Mesendoderm (in vitro differentiated cells): ENCODE measurements at regions not wholly inside any gene's neighbourhood (a gene's known extent, or its start where the extent isn't known, plus 50 kb on each side); places are given as distances from the start of the nearest gene placed in this dataset.
A peak's percentile ranks its signal among the peaks of the same experiment; 100 is the strongest.

ENCODE experiments used
- DNase-seq: peaks from one replicate; pipeline ENCODE4 v3.0.0; 2013
- H2AK5ac ChIP-seq: 2 replicates; pipeline ENCODE4 v1.6.1; 2013; ENCODE audit warnings: low read length, inconsistent platforms
- H2BK120ac ChIP-seq: 2 replicates; pipeline ENCODE4 v1.6.1; 2013; ENCODE audit warnings: low read depth, mild to moderate bottlenecking, low read length, moderate library complexity, mixed read lengths
- H2BK15ac ChIP-seq: replicated peaks from 2 replicates; pipeline ENCODE4 v1.6.1; 2013; ENCODE audit warnings: low read depth, mild to moderate bottlenecking, moderate library complexity
- H2BK5ac ChIP-seq: 2 replicates; pipeline ENCODE4 v1.6.1; 2013; ENCODE audit warnings: low read length, inconsistent platforms
- H3K18ac ChIP-seq: 2 replicates; pipeline ENCODE4 v1.6.1; 2013; ENCODE audit warnings: mild to moderate bottlenecking, low read length, mixed read lengths
- H3K23ac ChIP-seq: one replicate; pipeline ENCODE4 v1.6.1; 2013; ENCODE audit warnings: low read length
- H3K27ac ChIP-seq: 2 replicates; pipeline ENCODE4 v1.5.1; 2013; ENCODE audit warnings: low read depth, mild to moderate bottlenecking, inconsistent platforms, low read length, moderate library complexity
- H3K27me3 ChIP-seq: 2 replicates; pipeline ENCODE4 v1.6.1; 2013; ENCODE audit warnings: low read length, control low read depth, mild to moderate bottlenecking, inconsistent platforms; ENCODE audit not compliant: insufficient read depth, poor library complexity
- H3K36me3 ChIP-seq: 2 replicates; pipeline ENCODE4 v1.6.1; 2013; ENCODE audit warnings: low read length, inconsistent platforms; ENCODE audit not compliant: control insufficient read depth, insufficient read depth
- H3K4ac ChIP-seq: one replicate; pipeline ENCODE4 v1.6.1; 2013; ENCODE audit warnings: low read depth, mild to moderate bottlenecking, low read length, moderate library complexity
- H3K4me1 ChIP-seq: 2 replicates; pipeline ENCODE4 v1.6.1; 2013; ENCODE audit warnings: low read depth, low read length, inconsistent platforms; ENCODE audit not compliant: control insufficient read depth
- H3K4me2 ChIP-seq: 2 replicates; pipeline ENCODE4 v1.6.1; 2013; ENCODE audit warnings: low read length
- H3K4me3 ChIP-seq: 2 replicates; pipeline ENCODE4 v1.5.1; 2013; ENCODE audit warnings: mild to moderate bottlenecking, low read length
- H3K56ac ChIP-seq: one replicate; pipeline ENCODE4 v1.6.1; 2013; ENCODE audit warnings: low read length
- H3K79me1 ChIP-seq: 2 replicates; pipeline ENCODE4 v1.6.1; 2013; ENCODE audit warnings: low read length, inconsistent platforms
- H3K79me2 ChIP-seq: 2 replicates; pipeline ENCODE4 v1.6.1; 2013; ENCODE audit warnings: mild to moderate bottlenecking, low read length; ENCODE audit not compliant: control insufficient read depth, insufficient read depth
- H3K9ac ChIP-seq: 2 replicates; pipeline ENCODE4 v1.6.1; 2013; ENCODE audit warnings: low read length, inconsistent platforms
- H4K5ac ChIP-seq: one replicate; pipeline ENCODE4 v1.6.1; 2013; ENCODE audit warnings: low read length
- H4K8ac ChIP-seq: one replicate; pipeline ENCODE4 v1.6.1; 2013; ENCODE audit warnings: low read depth, mild to moderate bottlenecking, control low read depth, low read length, moderate library complexity
- WGBS: extraction: QIAGEN DNeasy Blood & Tissue Kit; methylation state at CpG from one replicate; pipeline ENCODE4 v1.1.7; 2013; ENCODE audit warnings: low lambda C conversion rate, missing lambda C conversion rate; ENCODE audit not compliant: insufficient coverage; ENCODE audit errors: extremely low coverage; 5-methylcytosine and 5-hydroxymethylcytosine counted together

DNA sequence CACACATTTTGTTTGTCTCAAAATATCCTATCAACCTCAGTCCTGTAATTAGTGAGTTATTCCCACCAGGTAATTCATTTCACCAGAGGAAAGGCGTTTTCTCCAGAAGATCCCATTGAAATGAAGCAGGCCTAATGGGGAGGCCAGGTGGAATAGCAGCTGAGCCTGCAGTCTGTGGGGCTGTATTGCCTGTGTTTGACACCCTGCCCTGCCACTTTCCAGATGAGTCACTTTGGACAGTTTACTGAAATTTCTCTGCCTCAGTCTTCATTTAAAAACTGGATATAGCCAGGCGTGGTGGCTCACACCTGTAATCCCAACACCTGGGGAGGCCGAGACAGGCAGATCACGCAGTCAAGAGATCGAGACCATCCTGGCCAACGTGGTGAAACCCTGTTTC lies 78.1 kb upstream of the PPP2R5A start:
- no peak overlapping the region for H3K27ac ChIP-seq
- H4K8ac ChIP-seq, result no peak overlapping the region
- H3K4me3 ChIP-seq, result no peak overlapping the region
- no peak for DNase-seq
- no peak overlapping the region for H3K4ac ChIP-seq
- no peak overlapping the region for H3K23ac ChIP-seq
- no peak overlapping the region for H2AK5ac ChIP-seq
- no peaks in the 10 kb centered on the region for H3K27me3 ChIP-seq
- no peak overlapping the region for H3K4me2 ChIP-seq
- no peak overlapping the region for H4K5ac ChIP-seq
- H3K79me1 ChIP-seq, result no peaks in the 10 kb centered on the region
- no peak overlapping the region for H2BK5ac ChIP-seq
- no peak overlapping the region for H2BK120ac ChIP-seq
- no peaks in the 10 kb centered on the region for H3K79me2 ChIP-seq
- no peak overlapping the region for H3K56ac ChIP-seq
- peaks cover 4% of the 10 kb centered on the region for H3K4me1 ChIP-seq
- H3K9ac ChIP-seq, result no peak overlapping the region
- WGBS, result no CpG with 5 or more reads among the region's 6 CpGs
- H3K18ac ChIP-seq, result no peak overlapping the region
- no peaks in the 10 kb centered on the region for H3K36me3 ChIP-seq
- H2BK15ac ChIP-seq, result no peak overlapping the region

DNA sequence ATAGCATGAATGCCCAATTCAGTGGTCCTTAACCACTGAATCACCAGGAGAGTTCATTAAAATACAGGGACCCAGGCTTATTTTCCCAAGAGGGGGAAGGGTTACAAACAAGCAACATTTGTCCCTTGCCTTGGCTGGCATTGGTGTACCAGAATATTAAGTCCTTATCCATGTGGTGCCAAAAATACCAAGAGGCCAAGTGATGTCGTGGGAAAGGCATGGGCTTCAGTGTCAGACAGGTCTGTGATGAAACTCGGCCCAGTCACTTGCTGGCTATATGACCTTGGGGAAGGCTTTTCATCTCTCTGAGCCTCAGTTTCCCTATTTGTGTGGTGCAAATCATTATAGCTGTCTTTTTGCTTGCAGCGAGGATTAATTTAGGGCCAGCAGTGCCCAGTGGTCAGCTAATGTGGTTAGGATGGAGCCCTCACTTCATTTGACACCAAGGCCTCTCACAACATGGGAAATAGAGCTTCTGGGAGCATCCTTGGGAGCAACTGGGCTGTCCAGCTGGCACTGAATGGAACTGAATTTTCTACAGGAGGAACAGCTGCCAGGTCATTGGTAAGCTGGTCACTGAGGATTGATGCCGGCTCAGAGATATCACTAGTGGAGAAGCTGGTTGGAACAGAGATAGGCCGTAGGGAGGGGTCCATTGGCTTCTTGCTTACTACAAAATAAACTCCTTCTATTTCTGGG lies 77.2 kb upstream of the PPP2R5A start:
- H3K4me3 ChIP-seq, result no peak overlapping the region
- H2BK5ac ChIP-seq, result no peak overlapping the region
- WGBS, result no CpG with 5 or more reads among the region's 5 CpGs
- H3K27ac ChIP-seq, result no peak overlapping the region
- H2BK15ac ChIP-seq, result no peak overlapping the region
- no peak overlapping the region for H3K56ac ChIP-seq
- H3K9ac ChIP-seq, result no peak overlapping the region
- no peaks in the 10 kb centered on the region for H3K27me3 ChIP-seq
- no peak overlapping the region for H3K4me2 ChIP-seq
- H3K79me2 ChIP-seq, result no peaks in the 10 kb centered on the region
- DNase-seq, result peak; percentile 36
- no peaks in the 10 kb centered on the region for H3K79me1 ChIP-seq
- no peak overlapping the region for H3K23ac ChIP-seq
- no peak overlapping the region for H3K4ac ChIP-seq
- no peaks in the 10 kb centered on the region for H3K36me3 ChIP-seq
- H3K4me1 ChIP-seq, result peaks cover 4% of the 10 kb centered on the region
- no peak overlapping the region for H3K18ac ChIP-seq
- H2AK5ac ChIP-seq, result no peak overlapping the region
- no peak overlapping the region for H4K8ac ChIP-seq
- H4K5ac ChIP-seq, result no peak overlapping the region
- no peak overlapping the region for H2BK120ac ChIP-seq

DNA sequence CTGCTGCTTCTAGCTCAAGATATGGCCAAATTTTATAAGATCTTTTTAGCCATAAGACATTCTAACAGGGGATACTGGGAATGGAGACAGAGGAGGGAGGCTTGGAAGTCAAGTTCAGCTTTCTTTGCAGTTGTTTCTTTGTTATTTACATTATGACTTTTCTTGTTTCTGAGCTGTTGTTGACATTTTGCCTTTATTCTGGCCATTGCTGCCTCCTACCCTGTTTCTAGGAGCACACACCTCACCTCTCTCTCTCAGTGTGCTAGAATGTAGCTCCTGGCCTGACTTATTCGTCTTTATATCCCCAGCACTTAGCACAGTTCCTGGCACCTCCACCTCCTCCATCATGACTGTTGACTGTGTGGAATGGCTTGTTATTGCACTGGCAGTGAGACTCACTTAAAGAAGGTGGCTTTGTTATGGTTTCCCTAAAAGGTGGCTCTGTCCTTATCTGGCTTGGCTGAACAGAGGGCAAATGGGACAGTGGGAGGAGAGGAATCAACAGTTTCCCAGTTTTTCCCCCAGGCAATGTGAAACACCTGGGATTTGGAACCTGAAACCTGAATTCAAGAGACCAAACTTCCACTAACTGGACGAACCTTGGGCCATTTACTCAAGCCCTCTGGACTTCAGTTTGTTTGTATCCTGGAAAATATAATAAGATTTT lies 76.1 kb upstream of the PPP2R5A start:
- Histone ChIP-seq H3K79me2 (no peaks in the 10 kb centered on the region), H3K79me1 (no peaks in the 10 kb centered on the region), H4K8ac (no peak overlapping the region), H3K23ac (no peak overlapping the region), H3K36me3 (no peaks in the 10 kb centered on the region), H3K4me1 (peaks cover 7% of the 10 kb centered on the region), H2BK5ac (no peak overlapping the region), H2BK15ac (no peak overlapping the region), H3K4me3 (no peak overlapping the region), H2AK5ac (no peak overlapping the region), H2BK120ac (no peak overlapping the region), H4K5ac (no peak overlapping the region), H3K18ac (no peak overlapping the region), H3K27me3 (no peaks in the 10 kb centered on the region), H3K9ac (no peak overlapping the region), H3K27ac (no peak overlapping the region), H3K4me2 (no peak overlapping the region), H3K4ac (no peak overlapping the region), H3K56ac (peak overlapping the region; percentile 42)
- peak; percentile 37 for DNase-seq
- no CpG with 5 or more reads among the region's 2 CpGs for WGBS

DNA sequence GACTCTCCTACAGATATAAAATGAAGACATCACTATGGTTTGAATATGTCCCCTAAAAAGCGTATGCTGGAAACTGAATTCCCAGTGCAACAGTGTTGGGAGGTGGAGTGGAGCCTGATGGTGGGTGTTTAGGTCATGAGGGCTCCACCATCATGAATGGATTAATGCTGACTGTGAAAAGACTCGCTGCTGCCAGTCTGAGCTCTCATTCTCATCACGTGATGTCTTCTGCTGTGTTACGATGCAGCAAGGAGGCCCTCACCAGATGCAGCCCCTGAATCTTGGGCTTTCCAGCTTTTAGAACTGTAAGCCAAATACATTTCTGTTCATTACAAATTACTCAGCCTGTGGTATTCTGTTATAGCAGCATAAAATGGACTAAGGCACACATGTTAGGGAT lies 73.8 kb upstream of the PPP2R5A start:
- no peak overlapping the region for H4K8ac ChIP-seq
- H3K36me3 ChIP-seq, result no peaks in the 10 kb centered on the region
- no peaks in the 10 kb centered on the region for H3K79me2 ChIP-seq
- H3K27me3 ChIP-seq, result no peaks in the 10 kb centered on the region
- no peak overlapping the region for H3K18ac ChIP-seq
- H4K5ac ChIP-seq, result no peak overlapping the region
- no CpG with 5 or more reads among the region's 4 CpGs for WGBS
- H3K56ac ChIP-seq, result no peak overlapping the region
- H2BK5ac ChIP-seq, result no peak overlapping the region
- no peak overlapping the region for H2BK120ac ChIP-seq
- no peak overlapping the region for H3K23ac ChIP-seq
- H3K4me1 ChIP-seq, result peaks cover 8% of the 10 kb centered on the region
- no peak overlapping the region for H2BK15ac ChIP-seq
- H3K27ac ChIP-seq, result no peak overlapping the region
- no peaks in the 10 kb centered on the region for H3K79me1 ChIP-seq
- no peak overlapping the region for H3K9ac ChIP-seq
- no peak overlapping the region for H2AK5ac ChIP-seq
- H3K4me2 ChIP-seq, result no peak overlapping the region
- DNase-seq, result no peak
- H3K4me3 ChIP-seq, result no peak overlapping the region
- H3K4ac ChIP-seq, result no peak overlapping the region

- no peak overlapping the region for H3K4me3 ChIP-seq
- peaks cover 8% of the 10 kb centered on the region for H3K4me1 ChIP-seq
- no peak overlapping the region for H3K23ac ChIP-seq
- no peak overlapping the region for H4K8ac ChIP-seq
- no CpG with 5 or more reads among the region's 4 CpGs for WGBS
- no peak overlapping the region for H3K56ac ChIP-seq
- H3K4me2 ChIP-seq, result no peak overlapping the region
- no peak overlapping the region for H2BK120ac ChIP-seq
- no peak overlapping the region for H3K18ac ChIP-seq
- no peak overlapping the region for H3K27ac ChIP-seq
- H2BK15ac ChIP-seq, result no peak overlapping the region
- no peak overlapping the region for H3K9ac ChIP-seq
- H3K79me1 ChIP-seq, result no peaks in the 10 kb centered on the region
- no peak for DNase-seq
- no peaks in the 10 kb centered on the region for H3K79me2 ChIP-seq
- H3K36me3 ChIP-seq, result no peaks in the 10 kb centered on the region
- H2AK5ac ChIP-seq, result no peak overlapping the region
- no peak overlapping the region for H3K4ac ChIP-seq
- H4K5ac ChIP-seq, result no peak overlapping the region
- no peaks in the 10 kb centered on the region for H3K27me3 ChIP-seq
- no peak overlapping the region for H2BK5ac ChIP-seq
Measured at GRCh38 chr1:212212343-212212742, 72.9 kb upstream of the PPP2R5A start.
